ENCODE measurements at regions not wholly inside any gene's neighbourhood (a gene's known extent, or its start where the extent isn't known, plus 50 kb on each side); places are given as distances from the start of the nearest gene placed in this dataset.

GRCh38 chr3:177378168-177378567, 180.9 kb upstream of the TBL1XR1 start:
- TF ChIP-seq CTCF (conservative IDR thresholded peaks at IDR 0.05; ENCODE audit: low read length) (no peak), EZH2phosphoT487 (IDR thresholded peaks at IDR 0.05; ENCODE audit: borderline replicate concordance) (no peak)

Measured in Loucy (cell line).